ENCODE measurements at regions not wholly inside any gene's neighbourhood (a gene's known extent, or its start where the extent isn't known, plus 50 kb on each side); places are given as distances from the start of the nearest gene placed in this dataset.

DNA sequence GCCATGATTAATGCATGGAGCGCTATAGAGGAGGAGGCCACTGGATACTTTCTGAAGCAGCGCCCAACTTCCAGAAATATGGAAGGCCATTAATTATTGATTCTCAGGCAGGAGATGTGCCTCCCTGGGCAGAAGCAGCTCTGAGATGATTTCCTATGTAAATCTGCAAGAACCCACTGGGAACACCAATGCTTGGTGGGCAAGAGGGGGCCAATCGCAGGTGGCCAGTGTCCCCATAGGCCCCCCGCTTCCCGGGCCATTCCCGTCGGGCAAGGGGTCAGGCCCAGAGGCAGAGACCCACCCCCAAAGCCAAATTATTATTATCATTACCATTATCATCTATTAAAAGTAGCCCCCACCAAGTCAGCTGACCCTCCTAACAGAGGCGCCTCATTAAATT, 288.0 kb upstream of the TLE3 start:
- WGBS, 4 donors = 96 to 99% (median 97%) methylated on average over 8 of the region's 8 CpGs
- Histone ChIP-seq H3K4me1 (no peaks in the 10 kb centered on the region), H3K9me3 (peaks cover 0 to 10% (median 0%) of the 10 kb centered on the region in 12 donors), H3K36me3 (no peaks in the 10 kb centered on the region), H3K4me3 (no peak overlapping the region), H3K27me3 (no peaks in the 10 kb centered on the region), H3K27ac (no peak overlapping the region)
- DNase-seq (no peak), ATAC-seq (no peak)
- TF ChIP-seq, protein P1, sequence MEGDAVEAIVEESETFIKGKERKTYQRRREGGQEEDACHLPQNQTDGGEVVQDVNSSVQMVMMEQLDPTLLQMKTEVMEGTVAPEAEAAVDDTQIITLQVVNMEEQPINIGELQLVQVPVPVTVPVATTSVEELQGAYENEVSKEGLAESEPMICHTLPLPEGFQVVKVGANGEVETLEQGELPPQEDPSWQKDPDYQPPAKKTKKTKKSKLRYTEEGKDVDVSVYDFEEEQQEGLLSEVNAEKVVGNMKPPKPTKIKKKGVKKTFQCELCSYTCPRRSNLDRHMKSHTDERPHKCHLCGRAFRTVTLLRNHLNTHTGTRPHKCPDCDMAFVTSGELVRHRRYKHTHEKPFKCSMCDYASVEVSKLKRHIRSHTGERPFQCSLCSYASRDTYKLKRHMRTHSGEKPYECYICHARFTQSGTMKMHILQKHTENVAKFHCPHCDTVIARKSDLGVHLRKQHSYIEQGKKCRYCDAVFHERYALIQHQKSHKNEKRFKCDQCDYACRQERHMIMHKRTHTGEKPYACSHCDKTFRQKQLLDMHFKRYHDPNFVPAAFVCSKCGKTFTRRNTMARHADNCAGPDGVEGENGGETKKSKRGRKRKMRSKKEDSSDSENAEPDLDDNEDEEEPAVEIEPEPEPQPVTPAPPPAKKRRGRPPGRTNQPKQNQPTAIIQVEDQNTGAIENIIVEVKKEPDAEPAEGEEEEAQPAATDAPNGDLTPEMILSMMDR (IDR thresholded peaks at IDR 0.05) = no peak
- intact Hi-C loops (cut with DNase I) = no loop called here

DNA sequence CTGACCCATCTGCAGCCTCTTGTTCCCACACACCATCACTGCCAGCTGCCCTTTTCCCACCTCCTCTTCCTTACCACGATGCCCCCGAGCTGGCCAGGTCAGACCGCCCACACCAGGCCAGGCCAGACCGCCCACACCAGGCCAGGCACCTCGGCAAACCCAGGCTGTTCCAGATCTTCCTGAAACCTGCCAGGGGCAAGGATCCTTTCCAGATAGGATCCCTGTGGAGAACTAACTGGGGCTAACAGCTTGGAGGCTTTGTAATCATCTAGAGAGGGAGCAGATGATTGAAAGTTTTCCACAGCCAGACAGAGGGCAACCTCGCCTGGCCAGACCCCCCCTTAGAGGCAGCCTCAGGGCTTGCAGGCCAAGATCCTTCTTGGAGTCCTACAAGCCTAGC, 287.3 kb upstream of the TLE3 start:
- ATAC-seq (no peak), DNase-seq (no peak)
- Histone ChIP-seq H3K9me3 (peaks cover 0 to 8% (median 0%) of the 10 kb centered on the region in 12 donors), H3K27me3 (no peaks in the 10 kb centered on the region), H3K27ac (no peak overlapping the region), H3K36me3 (no peaks in the 10 kb centered on the region), H3K4me1 (no peaks in the 10 kb centered on the region), H3K4me3 (no peak overlapping the region)
- 74 to 83% (median 82%) methylated on average over 4 to 6 of the region's 6 CpGs for WGBS, 4 donors
- TF ChIP-seq POLR2A (IDR thresholded peaks at IDR 0.05) = no peak
- TF ChIP-seq, protein P1 (IDR thresholded peaks at IDR 0.05) = no peak
- intact Hi-C loops (cut with DNase I) = no loop called here

DNA sequence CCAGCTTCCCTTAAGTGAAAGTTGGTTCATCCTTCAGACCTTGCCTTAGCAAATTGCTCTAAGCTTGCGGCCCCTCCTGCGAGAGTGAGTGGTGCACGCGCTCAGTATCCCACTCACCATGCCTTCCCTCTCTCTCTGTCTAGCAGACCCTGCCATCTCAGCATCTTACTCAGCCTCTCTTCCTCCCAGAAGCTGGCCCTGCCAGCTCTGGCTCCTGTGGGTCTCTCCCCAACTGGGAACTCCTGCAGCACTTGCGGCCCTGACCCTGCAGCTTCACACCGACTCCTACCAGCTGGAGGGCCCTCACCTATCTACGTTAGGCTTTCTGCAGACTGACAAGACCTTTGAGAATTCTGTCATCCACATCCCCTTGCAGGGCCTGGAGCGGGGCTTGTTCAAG, 286.1 kb upstream of the TLE3 start:
- no peaks in the 10 kb centered on the region for H3K27me3 ChIP-seq
- TF ChIP-seq, protein P1 (IDR thresholded peaks at IDR 0.05) = no peak
- TF ChIP-seq POLR2A (IDR thresholded peaks at IDR 0.05) = no peak
- peaks cover 0 to 8% (median 0%) of the 10 kb centered on the region in 12 donors for H3K9me3 ChIP-seq
- H3K36me3 ChIP-seq = no peaks in the 10 kb centered on the region
- ATAC-seq = no peak
- no peak overlapping the region for H3K4me3 ChIP-seq
- no peaks in the 10 kb centered on the region for H3K4me1 ChIP-seq
- intact Hi-C loops (cut with DNase I) = no loop called here
- WGBS, 4 donors = 95 to 97% (median 95%) methylated on average over 8 of the region's 8 CpGs
- no peak overlapping the region for H3K27ac ChIP-seq
- no peak for DNase-seq

DNA sequence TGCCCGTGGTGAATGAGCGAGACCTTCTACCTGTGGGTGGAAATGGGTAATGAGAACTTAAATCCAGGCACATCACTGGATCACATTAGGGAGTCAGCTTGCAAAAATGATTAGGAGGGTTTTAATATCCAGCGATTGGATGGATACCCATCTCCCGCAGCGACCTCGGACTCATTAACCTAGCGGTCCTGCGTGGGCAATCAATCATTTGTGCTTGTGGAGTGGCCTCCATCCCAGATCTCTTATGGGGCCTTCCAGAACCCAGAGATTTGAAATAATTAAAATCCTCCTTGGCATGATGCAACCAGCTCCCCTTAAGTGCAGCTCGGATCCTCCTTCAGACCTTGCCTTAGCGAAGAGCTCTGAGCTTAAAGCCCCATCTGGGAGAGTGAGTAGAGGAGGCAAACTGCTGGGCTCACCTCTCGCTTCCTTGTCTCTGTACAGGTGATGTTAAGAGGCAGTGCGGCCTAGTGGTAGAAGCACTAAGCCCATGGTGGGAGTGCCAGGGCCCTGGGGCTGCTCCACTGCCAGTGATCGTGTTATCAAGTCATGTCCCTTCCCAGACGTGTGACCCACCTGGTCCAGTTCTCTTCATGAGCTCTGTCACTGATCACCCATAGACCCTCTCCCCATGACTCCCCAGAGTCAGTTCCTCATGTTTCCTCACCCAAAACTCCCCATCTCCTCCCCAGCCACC, 285.2 kb upstream of the TLE3 start:
- Histone ChIP-seq H3K27me3 (no peaks in the 10 kb centered on the region), H3K27ac (no peak overlapping the region), H3K36me3 (no peaks in the 10 kb centered on the region), H3K4me1 (peaks cover 0 to 5% (median 0%) of the 10 kb centered on the region in 12 donors), H3K4me3 (no peak overlapping the region), H3K9me3 (peaks cover 0 to 8% (median 0%) of the 10 kb centered on the region in 12 donors)
- ATAC-seq = no peak
- intact Hi-C loops (cut with DNase I) = no loop called here
- no peak for DNase-seq
- 95 to 98% (median 96%) methylated on average over 14 of the region's 14 CpGs for WGBS, 4 donors
- TF ChIP-seq POLR2A (IDR thresholded peaks at IDR 0.05) = no peak
- TF ChIP-seq, protein P1 (IDR thresholded peaks at IDR 0.05) = no peak

Measured in heart left ventricle (tissue), 16 donors.